Right hindlimb (tissue), 1 donor: ENCODE measurements at regions not wholly inside any gene's neighbourhood (a gene's known extent, or its start where the extent isn't known, plus 50 kb on each side); places are given as distances from the start of the nearest gene placed in this dataset.
"Not testable (repeated sequence)": the region's sequence is repeated elsewhere in the genome, so short reads cannot be mapped to it uniquely, and the experiment has no call there.

ENCODE experiments used
- DNase-seq: peaks from one replicate; pipeline ENCODE4 v3.0.0-alpha.2; 2018

- DNase-seq: not testable (repeated sequence)
Observed at GRCh38 chr7:150110882-150111281, 212.3 kb upstream of the LRRC61 start.

DNA sequence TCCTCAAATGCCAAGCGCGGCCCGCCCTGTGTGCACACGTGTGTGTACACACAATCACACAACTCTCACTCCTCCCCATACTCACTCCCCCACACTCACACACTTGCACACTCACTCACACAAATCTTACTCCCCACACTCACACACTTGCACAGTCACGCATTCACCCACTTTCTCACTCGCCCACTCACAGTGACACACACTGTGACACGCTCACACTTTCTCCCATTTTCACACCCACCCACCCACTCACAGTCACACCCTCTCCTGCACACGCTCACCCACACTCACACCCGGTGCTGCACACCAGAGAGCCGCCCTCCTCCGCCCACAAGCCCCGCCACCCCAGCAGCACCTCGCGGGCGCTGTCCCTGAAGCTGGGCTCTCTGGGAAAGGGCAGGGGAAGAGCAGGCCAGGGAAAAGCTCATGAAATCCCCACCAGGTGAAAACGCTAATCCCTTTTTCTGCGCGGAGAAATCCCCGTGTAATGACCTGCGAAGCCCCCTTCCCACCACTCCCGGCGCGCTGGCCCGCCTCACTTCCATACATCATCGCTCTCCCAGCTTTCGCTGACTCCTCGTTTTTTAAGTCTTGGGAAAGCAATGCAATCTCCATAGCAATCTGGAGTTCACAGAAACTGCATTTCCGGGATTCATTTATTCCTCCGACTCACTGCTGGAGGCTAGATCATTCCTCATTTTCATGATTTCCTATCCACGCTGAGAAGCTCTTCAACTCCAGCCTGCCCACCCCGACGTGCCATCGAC lies 211.6 kb upstream of the LRRC61 start:
- peak; percentile 22 for DNase-seq

DNA sequence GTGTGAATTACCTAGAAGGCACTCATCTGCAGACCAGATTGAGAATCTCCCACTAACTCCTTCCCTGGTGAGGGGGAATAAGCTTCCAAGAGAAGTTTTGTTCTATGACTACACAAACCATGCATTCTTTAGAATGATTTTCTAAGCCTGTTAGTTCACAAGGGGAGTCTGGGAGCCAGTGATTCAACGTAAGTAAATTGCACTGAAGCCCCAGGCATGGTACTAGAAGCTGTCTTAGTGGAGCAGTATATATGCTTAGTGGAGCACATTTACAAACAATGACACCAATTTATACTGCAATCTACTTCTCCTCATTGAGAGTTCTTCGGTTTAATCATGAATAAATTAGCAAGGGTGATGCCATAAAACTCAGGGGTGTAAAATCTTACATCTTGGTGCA lies 209.9 kb upstream of the LRRC61 start:
- not testable (repeated sequence) for DNase-seq

GRCh38 chr7:150114591-150114990 lies 208.6 kb upstream of the LRRC61 start:
- DNase-seq: not testable (repeated sequence)

DNA sequence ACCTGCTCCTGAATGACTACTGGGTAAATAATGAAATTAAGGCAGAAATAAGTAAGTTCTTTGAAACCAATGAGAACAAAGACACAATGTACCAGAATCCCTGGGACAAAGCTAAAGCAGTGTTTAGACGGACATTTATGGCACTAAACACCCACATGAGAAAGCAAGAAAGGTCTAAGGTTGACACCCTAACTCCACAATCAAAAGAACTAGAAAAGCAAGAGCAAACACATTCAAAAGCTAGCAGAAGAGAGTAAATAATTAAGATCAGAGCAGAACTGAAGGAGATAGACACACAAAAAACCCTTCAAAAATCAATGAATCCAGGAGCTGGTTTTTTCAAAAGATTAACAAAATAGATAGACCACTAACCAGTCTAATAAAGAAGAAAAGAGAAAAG lies 203.2 kb upstream of the LRRC61 start:
- not testable (repeated sequence) for DNase-seq

GRCh38 chr7:150125831-150126230 lies 197.3 kb upstream of the LRRC61 start:
- not testable (repeated sequence) for DNase-seq

DNA sequence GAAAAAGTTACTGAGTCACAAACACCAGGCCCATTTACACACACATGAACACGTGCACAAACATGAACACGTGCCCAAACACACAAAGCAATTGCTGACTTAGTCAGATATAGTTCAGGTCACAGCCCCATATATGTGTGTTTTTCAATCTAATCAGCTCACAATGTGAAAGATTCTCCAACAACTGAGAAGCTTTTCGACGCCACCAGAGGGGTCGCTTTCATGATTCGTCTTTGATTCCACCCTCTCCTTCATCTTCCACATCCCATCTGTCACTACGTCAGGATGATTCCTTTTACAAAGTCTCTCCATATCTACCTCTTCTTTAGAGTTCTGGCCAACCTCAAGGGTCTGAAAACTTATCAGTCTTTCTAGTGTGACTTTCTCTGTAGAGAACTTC lies 188.7 kb upstream of the LRRC61 start:
- not testable (repeated sequence) for DNase-seq

GRCh38 chr7:150135620-150136190 lies 187.4 kb upstream of the LRRC61 start:
- not testable (repeated sequence) for DNase-seq

GRCh38 chr7:150139840-150140239 lies 183.3 kb upstream of the LRRC61 start:
- DNase-seq: not testable (repeated sequence)

DNA sequence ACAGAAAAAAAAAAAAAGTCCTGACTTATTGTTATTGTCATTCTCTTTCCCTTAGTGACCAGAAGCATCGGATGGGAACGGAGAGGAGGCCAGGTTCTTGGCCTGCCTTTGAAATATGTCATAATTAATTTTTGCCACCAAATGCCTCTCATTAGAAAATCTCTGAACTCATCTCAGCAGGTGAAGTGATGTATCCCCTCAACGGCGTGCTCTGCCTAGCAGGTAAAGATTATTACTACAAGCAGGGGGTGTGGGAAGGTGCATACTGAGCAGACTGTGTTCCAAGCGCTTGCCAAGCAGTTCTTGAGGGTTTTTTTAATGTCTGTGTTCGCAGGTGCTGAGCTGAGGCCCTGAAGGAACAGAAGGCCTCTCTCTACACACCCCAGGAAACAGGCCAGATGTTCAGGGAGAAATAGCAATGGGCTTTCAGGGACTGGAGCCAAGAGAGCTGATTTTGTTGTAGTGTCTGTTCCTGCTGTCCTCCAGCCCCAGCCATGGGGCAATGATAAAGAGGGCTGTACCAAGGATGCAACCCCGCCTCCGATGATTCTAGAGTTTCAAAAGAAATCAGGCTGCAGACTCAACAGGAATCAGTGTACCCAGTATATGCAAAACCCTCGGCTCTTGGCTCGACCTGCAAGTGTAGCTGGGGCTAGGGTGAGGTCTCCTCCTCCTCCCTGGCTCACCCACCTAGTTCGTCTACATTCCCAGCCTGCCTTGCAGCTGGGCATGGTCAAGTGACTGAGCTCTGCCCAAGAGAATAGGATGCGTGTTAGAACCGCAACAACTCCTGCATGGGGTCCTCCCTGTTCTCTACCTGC lies 181.4 kb upstream of the LRRC61 start:
- DNase-seq: not testable (repeated sequence)

DNA sequence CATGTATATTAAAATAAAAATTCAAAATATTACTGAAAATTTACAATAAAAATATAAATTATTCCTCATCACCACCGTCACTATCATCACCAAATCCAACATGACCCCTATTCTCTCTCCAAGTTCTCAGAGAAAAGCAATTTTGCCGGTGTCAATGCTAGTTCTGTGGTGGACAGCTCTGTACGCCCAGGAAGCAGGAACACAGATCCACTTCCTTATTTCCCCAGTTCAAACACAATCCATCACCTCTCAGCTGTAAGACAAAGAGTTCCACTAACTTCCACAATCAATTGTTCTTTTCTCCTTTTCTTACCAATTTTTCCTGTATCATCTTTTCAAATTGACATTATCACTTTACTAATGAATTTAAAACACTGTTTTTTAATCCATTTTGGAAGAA lies 177.0 kb upstream of the LRRC61 start:
- not testable (repeated sequence) for DNase-seq

GRCh38 chr7:150147524-150147923 lies 175.6 kb upstream of the LRRC61 start:
- DNase-seq: not testable (repeated sequence)

- not testable (repeated sequence) for DNase-seq
Observed at GRCh38 chr7:150156015-150156414, 167.1 kb upstream of the LRRC61 start.

GRCh38 chr7:150158696-150159095 lies 164.5 kb upstream of the LRRC61 start:
- not testable (repeated sequence) for DNase-seq

GRCh38 chr7:150169515-150169914 lies 153.6 kb upstream of the LRRC61 start:
- not testable (repeated sequence) for DNase-seq

GRCh38 chr7:150169943-150170490 lies 153.1 kb upstream of the LRRC61 start:
- DNase-seq: not testable (repeated sequence)

GRCh38 chr7:150183602-150184001 lies 139.6 kb upstream of the LRRC61 start:
- not testable (repeated sequence) for DNase-seq

DNA sequence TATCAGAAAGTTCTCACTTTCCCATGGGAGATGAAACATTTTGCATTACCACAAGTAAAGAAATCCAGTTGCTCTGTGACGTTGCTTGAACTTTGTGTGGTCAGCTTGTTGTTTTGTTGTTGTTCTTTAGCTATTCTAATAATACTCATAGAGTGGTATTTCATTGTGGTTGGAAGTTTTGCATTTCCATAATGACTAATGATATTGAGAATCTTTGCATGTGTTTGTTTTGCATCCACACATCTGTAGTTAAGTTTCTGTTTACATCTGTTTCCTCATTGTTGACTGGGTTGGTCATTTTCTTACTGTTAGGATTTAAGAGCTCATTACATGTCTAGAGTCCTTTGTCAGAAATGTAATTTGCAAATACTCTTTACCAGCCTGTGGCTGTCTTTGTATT lies 133.2 kb upstream of the LRRC61 start:
- DNase-seq: not testable (repeated sequence)

DNA sequence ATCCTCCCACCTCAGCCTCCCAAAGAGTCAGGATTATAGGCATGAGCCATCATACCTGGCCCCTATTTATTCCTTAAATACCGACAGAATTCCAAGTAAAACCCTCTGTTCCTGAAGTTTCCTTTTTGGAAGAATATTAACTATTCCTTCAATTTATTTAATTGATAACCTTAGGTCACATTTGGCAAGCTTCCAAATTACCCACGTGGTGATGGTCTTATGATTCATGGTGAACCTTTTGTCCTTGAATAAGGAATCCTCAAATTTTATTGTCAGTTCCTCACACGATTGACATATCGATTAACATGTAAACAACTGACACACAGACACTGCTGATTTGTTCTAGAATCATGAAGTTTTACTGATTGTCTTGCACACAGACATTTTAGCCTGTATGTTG lies 130.6 kb upstream of the LRRC61 start:
- DNase-seq: not testable (repeated sequence)

GRCh38 chr7:150193866-150194265 lies 129.3 kb upstream of the LRRC61 start:
- DNase-seq: not testable (repeated sequence)
